Ammon's horn (tissue), 1 donor: ENCODE measurements at regions not wholly inside any gene's neighbourhood (a gene's known extent, or its start where the extent isn't known, plus 50 kb on each side); places are given as distances from the start of the nearest gene placed in this dataset.
"Not testable (repeated sequence)": the region's sequence is repeated elsewhere in the genome, so short reads cannot be mapped to it uniquely, and the experiment has no call there.

Experiments
- DNase-seq: peaks from one replicate; pipeline ENCODE4 v3.0.0-alpha.2; 2016; ENCODE audit warnings: low spot score

DNA sequence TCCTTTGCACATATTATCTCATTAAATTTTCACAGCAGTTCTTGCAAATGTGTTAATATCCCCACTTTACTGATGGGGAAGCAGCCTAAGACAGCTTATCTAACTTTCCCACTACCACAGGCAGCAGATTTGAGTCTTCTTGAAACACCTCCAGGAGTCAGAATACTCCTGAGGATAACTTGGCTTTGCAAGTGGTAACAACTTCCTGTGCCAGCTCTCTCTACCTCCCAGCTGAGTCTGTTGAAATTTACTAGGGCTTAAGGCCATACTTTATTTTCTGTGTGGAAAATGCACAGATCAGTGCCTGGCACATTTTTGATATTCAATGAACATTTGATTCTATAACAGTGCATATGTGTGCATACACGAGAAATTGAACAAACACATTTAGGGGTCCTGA lies 136.1 kb upstream of the COBL start:
- no peak for DNase-seq

GRCh38 chr7:51451751-51452476 lies 135.3 kb upstream of the COBL start:
- DNase-seq: no peak

GRCh38 chr7:51450541-51450940 lies 133.9 kb upstream of the COBL start:
- no peak for DNase-seq

DNA sequence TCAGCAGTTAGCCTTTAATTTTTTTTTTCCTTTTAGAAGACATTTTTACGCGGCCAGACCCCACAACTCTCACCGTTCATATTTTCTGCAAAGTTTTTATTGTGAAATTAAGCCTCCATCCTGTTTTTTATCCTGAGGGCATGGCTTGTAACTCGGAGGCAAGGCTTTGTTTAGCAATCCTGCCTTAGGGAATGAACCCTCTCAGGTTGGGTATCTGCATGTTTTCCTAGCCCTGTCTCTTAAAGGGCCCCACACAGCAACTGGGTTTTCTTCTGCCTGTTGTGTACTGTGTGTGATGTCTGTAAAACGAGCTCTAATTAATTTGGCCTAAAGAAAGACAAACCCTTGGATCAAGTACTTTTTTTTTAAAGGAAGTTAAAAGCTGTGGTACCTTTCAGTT lies 130.2 kb upstream of the COBL start:
- DNase-seq: no peak

DNA sequence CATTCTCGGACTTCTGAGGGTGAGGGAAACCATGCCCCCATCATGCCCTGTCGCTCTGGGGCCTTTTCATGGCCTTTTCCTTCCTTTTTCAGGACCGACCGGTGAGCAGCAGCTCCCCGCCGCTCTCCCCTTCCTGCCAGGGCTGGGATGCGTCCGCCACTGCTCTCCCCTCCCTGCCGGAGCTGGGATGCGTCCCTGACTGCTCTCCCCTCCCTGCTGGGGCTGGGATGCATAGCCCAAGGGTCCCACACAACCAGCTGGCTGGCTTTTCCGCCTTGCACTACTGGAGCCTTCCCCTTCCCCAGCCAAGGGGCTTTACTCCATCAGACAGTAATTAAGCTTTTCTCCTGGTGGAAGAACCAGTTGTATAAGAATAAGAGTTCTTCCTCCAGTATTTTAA lies 129.7 kb upstream of the COBL start:
- DNase-seq: no peak

DNA sequence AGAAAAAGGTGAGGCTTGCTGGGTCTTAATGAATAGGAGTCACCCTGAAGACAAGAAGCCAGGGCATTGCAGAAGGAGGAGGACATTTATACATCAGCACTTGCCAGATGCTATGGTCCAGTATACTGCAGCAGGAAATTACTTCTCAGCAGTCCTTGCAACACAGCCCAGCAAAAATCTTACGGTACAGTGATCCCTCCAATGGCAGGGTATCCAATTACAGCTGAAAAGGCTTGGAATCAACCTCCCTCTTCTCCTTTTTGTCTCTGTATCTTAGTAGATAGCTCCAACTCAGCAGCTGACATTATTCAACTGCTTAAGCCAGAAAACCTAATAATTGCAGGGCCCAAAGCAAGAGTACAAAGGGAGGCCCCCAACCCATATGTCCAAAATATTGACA lies 128.3 kb upstream of the COBL start:
- DNase-seq: no peak

- peak; percentile 72 for DNase-seq
Observed at GRCh38 chr7:51430480-51431086, 114.0 kb upstream of the COBL start.

GRCh38 chr7:51428217-51428887 lies 111.7 kb upstream of the COBL start:
- DNase-seq: peak; percentile 12

- no peak for DNase-seq
Observed at GRCh38 chr7:51426163-51426562, 109.6 kb upstream of the COBL start.

GRCh38 chr7:51409934-51410333 lies 93.3 kb upstream of the COBL start:
- DNase-seq: not testable (repeated sequence)

DNA sequence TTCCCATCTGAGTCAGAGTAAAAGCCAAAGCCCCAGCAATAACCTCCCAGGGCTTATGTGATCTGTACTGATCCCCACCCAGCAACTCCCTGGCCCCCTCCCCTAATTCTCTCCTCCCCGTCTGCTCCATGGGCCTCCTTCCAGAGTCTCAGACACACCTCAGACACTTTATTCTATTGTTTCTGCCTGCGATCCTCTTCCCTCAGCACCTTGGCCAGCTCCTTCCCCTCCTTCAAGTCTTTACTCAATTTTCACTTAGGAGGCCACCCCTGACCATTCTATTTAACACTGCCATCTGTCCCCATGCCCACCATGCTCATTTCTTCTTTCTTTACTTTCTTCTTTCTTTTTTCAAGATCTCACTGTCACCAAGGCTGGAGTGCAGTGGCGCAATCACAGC lies 81.0 kb upstream of the COBL start:
- DNase-seq: not testable (repeated sequence)

GRCh38 chr7:51393003-51393402 lies 76.4 kb upstream of the COBL start:
- DNase-seq: not testable (repeated sequence)

GRCh38 chr7:51389952-51390351 lies 73.3 kb upstream of the COBL start:
- DNase-seq: not testable (repeated sequence)

DNA sequence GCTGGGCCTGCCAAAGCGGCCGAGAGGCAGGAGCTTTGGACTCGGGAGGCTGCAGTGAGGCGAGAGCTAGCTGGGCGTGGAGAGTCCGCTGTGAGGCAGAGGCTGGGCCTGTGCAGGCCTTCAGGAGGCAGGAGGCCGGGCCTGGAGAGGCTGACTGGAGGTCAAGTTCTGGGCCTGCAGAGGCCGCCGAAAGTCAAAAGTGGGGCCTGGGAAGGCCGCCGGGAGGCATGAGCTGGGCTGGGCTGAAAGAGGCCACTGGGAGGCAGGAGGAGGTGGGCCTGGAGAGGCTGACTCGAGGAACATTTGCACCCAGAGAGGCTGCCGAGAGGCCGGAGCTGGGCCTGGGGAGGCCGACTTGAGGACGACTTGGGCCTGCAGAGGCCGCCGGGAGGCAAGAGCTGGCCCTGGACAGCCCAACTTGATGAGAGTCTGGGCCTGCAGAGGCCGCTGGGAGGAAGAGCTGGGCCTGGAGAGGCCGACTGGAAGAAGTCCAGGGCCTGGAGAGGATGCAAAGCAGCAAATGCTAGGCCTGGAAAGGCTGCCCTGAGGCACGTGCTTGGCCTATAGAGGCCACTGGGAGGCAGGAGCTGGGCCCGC lies 72.7 kb upstream of the COBL start:
- DNase-seq: not testable (repeated sequence)

GRCh38 chr7:51388241-51388640 lies 71.6 kb upstream of the COBL start:
- not testable (repeated sequence) for DNase-seq

- not testable (repeated sequence) for DNase-seq
Observed at GRCh38 chr7:51386806-51387568, 70.4 kb upstream of the COBL start.

- DNase-seq: not testable (repeated sequence)
Observed at GRCh38 chr7:51386184-51386583, 69.6 kb upstream of the COBL start.

DNA sequence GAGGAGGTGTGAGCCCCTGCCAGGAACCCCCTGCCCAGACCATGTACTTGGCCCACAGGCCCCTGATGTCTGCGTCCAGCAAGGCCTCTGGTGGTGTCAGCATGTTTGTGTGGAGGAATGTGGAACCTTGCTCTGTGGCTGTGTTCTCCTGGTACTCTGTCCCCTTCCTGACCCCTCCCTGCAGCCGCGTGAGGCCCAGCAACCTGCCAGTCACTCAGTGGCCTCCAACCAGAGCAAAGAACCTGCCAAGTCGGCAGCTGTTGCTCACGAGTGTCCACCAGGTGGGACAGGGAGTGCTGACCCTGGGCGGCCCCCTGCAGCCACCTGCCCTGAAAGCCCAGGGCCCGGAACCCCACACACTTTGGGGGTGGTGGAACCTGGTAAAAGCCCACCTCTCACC lies 65.6 kb upstream of the COBL start:
- not testable (repeated sequence) for DNase-seq

DNA sequence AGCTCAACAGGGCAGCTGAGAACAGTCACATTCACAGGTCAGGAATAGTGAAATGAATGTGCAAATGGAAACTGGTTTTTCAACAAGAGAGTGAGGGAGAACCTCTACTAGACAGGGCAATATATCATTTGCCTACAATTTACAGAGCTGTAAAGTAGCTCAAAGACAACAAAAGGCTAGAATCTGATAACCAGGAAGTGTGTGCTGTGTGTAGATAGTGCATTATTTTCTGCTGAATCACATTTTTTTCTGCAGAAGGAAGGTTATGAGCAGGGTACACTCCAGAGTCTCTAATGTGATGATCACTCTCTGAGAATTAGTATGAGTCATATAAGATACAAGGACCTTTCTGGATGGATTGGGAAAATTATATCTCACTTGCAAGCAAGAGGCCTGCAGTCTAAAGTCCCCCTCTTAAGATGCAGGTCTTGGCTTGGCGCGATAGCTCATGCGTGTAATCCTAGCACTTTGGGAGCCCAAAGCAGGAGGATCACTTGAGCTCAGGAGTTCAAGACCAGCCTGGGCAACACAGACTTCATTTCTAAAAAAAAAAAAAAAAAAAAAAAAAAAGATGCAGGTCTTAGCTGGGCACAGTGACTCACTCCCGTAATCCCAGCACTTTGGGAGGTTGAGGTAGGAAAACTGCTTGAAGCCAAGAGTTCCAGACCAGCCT lies 59.9 kb upstream of the COBL start:
- DNase-seq: no peak

DNA sequence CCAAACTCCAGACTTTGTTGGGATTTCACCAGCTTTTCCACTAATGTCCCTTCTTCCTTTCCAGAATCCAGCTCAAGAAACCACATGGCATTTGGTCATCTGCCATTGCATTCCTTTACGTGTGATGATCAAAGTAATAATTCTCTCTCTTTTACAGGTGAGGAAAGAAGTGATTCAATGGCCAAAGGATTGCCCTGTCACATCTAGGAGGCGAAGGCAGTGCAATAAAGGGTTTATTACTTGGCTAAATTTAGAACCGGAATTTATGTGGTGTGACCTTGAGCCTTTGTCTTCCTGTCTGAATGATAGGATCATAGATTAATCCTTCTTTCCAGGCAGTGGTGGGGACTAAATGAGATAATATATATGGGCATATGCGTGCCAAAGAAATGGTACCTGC lies 58.3 kb upstream of the COBL start:
- no peak for DNase-seq

DNA sequence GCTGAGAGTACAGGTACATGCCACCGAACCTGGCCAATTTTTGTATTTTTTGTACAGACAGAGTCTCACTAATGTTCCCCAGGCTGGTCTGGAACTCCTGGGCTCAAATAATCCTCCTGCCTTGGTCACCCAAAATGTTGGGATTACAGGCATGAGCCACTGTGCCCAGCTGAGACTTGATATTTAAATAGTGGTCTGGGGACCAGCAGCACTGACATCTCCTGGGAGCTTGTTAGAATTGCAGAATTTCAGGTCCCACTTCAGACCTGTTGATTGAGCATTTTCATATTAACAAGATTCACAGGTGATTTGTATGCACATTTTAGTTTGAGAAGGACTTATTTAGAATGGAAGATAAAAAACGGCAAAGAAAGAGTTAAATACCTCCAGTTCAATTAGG lies 57.0 kb upstream of the COBL start:
- not testable (repeated sequence) for DNase-seq

DNA sequence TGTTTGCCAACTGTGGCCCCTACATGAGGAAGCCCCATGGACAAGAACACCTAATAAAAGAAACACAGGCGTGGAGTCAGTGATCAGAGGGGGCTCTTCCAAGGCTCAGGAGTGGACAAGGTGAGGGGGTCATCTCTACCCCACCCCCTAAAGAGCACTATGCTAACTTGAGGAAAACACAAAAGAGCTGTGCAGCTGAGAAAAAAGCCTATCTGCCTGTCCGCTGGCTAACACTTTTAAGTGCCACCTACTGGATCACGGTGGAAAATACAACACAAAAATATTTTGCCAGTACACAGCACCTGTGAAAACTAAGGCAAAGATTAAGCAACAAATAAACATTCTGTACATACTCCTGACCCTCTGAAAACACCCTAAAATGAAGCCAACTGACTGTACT lies 53.1 kb upstream of the COBL start:
- no peak for DNase-seq
